K562 (cell line): ENCODE measurements at regions not wholly inside any gene's neighbourhood (a gene's known extent, or its start where the extent isn't known, plus 50 kb on each side); places are given as distances from the start of the nearest gene placed in this dataset.

Source experiments
- CEBPB ChIP-seq: fragments of 450-650 bp; IDR thresholded peaks from 2 replicates; pipeline ENCODE4 v1.6.1; 2016; ENCODE audit warnings: missing genetic modification characterization, missing compliant biosample characterization
- CHCHD3 ChIP-seq: fragments of 250-450 bp; sonication (Bioruptor Pico); IDR thresholded peaks from 2 replicates; pipeline ENCODE4 v2.1.2; 2022; ENCODE audit warnings: mild to moderate bottlenecking
- NR2C1 ChIP-seq, 2 experiments: fragments of 450-650 bp; IDR thresholded peaks; 2 replicates each; pipeline ENCODE4 v1.6.1; 2017; ENCODE audit warnings: mild to moderate bottlenecking in 2 of 2, antibody characterized with exemption in 1 of 2, inconsistent platforms in 1 of 2, missing compliant biosample characterization in 1 of 2, missing genetic modification characterization in 1 of 2
- RBM22 ChIP-seq: fragments of 200-400 bp; formaldehyde crosslinking; IDR thresholded peaks from 2 replicates; pipeline ENCODE4 v1.6.1; 2018; ENCODE audit warnings: low read length, low read depth; ENCODE audit not compliant: poor library complexity, severe bottlenecking
- ZBTB33 ChIP-seq: sonication (generic); formaldehyde crosslinking; IDR thresholded peaks from 2 replicates; pipeline ENCODE4 v1.8.1; 2023; ENCODE audit warnings: mild to moderate bottlenecking, missing genetic modification reagents
- ZNF644 ChIP-seq: fragments of 200-800 bp; sonication (Bioruptor generic); IDR thresholded peaks from 2 replicates; pipeline ENCODE4 v1.6.1; 2016; ENCODE audit warnings: low read depth, missing genetic modification characterization, missing compliant biosample characterization
- TF ChIP-seq, protein P1 (sequence below), 2 experiments: IDR thresholded peaks; 2 replicates each; pipeline ENCODE4 v1.6.1; 2012; ENCODE audit warnings: improper control_type of control experiment in 2 of 2, low read depth in 2 of 2, low read length in 2 of 2, borderline replicate concordance in 1 of 2
- TF ChIP-seq, protein P2 (sequence below), 3 experiments: IDR thresholded peaks in 2 of 3; conservative IDR thresholded peaks in 1 of 3; 2 replicates each; pipeline ENCODE4 v1.5.1; 2011 to 2012; ENCODE audit warnings: low read length in 3 of 3, mild to moderate bottlenecking in 3 of 3, control low read depth in 2 of 3, improper control_type of control experiment in 1 of 3, inconsistent platforms in 1 of 3, low read depth in 1 of 3, mixed read lengths in 1 of 3, moderate library complexity in 1 of 3; ENCODE audit not compliant: insufficient read depth in 2 of 3

DNA sequence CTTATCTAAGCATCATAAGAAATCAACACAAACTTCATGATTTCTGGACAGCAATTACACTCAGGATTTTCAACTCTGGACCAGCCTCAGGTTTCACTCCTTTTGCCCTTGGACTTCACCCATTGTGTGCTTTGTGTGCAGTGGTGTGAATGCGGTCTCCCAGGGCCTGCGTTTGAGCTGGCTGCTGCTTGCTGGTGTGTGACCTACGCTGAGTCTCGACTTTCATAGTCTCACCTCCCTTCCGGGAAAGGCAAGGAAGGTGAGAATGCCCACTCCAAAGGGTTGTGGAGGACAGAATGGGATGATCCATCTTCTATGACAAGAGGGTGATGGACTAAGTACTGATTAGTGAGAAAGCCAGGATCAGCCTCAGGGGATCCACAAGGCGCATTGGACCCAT lies 228.8 kb downstream of the C12orf75 start:
- no peak for TF ChIP-seq ZBTB33 (CRISPR knock-in tag)
- TF ChIP-seq ZNF644 (tag) = no peak
- TF ChIP-seq, protein P1, sequence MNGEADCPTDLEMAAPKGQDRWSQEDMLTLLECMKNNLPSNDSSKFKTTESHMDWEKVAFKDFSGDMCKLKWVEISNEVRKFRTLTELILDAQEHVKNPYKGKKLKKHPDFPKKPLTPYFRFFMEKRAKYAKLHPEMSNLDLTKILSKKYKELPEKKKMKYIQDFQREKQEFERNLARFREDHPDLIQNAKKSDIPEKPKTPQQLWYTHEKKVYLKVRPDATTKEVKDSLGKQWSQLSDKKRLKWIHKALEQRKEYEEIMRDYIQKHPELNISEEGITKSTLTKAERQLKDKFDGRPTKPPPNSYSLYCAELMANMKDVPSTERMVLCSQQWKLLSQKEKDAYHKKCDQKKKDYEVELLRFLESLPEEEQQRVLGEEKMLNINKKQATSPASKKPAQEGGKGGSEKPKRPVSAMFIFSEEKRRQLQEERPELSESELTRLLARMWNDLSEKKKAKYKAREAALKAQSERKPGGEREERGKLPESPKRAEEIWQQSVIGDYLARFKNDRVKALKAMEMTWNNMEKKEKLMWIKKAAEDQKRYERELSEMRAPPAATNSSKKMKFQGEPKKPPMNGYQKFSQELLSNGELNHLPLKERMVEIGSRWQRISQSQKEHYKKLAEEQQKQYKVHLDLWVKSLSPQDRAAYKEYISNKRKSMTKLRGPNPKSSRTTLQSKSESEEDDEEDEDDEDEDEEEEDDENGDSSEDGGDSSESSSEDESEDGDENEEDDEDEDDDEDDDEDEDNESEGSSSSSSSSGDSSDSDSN (IDR thresholded peaks at IDR 0.05; ENCODE audit: borderline replicate concordance in 1 of 2, low read depth in 2 of 2, low read length in 2 of 2) = no peak
- TF ChIP-seq NR2C1 (IDR thresholded peaks at IDR 0.05) = no peak
- no peak for TF ChIP-seq NR2C1 (tag; IDR thresholded peaks at IDR 0.05)
- no peak for TF ChIP-seq CEBPB (tag)
- no peak for TF ChIP-seq RBM22
- TF ChIP-seq, protein P2, sequence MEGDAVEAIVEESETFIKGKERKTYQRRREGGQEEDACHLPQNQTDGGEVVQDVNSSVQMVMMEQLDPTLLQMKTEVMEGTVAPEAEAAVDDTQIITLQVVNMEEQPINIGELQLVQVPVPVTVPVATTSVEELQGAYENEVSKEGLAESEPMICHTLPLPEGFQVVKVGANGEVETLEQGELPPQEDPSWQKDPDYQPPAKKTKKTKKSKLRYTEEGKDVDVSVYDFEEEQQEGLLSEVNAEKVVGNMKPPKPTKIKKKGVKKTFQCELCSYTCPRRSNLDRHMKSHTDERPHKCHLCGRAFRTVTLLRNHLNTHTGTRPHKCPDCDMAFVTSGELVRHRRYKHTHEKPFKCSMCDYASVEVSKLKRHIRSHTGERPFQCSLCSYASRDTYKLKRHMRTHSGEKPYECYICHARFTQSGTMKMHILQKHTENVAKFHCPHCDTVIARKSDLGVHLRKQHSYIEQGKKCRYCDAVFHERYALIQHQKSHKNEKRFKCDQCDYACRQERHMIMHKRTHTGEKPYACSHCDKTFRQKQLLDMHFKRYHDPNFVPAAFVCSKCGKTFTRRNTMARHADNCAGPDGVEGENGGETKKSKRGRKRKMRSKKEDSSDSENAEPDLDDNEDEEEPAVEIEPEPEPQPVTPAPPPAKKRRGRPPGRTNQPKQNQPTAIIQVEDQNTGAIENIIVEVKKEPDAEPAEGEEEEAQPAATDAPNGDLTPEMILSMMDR (IDR thresholded peaks at IDR 0.05 in 2 of 3, conservative IDR thresholded peaks at IDR 0.05 in 1 of 3; ENCODE audit: insufficient read depth in 2 of 3, low read depth in 1 of 3, low read length in 3 of 3) = no peak
- TF ChIP-seq CHCHD3 (CRISPR knock-in tag) = no peak
